ENCODE measurements at regions not wholly inside any gene's neighbourhood (a gene's known extent, or its start where the extent isn't known, plus 50 kb on each side); places are given as distances from the start of the nearest gene placed in this dataset.

DNA sequence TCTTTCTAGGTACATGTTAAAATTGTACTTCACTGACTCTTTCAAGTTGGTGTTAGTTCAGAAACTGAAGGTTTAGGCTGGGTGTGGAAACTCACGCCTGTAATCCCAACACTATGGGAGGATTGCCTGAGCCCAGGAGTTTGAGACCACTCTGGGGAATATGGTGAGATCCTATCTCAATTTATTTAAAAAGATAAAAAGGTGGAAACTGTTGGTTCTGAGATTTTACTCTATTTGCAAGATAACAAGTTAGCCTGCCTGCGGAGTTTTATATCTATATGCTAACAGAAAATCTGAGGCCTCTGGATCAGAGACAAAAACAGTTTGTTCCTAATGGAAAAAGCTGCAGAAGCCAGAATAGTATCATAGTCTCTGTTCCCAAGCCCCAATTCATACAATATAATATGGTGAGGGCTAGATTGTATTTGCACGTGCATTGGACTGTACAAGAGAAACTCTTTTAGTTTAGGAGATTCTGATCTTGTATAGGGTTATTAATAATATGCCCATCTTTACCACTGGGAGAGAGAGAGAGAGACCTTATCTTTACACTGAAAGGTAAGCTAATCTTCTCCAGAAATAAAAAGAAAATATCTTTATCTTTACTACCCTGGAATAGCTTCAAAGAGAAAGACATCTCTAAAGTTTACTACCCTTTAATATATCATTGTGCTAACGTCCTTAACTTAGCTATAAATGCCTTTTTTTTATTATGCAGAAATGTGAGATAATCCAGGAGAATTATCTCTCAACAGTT is 1267.6 kb downstream of the OTOL1 start:
- DNase-seq: no peak

GRCh38 chr3:162764808-162765071 is 1268.1 kb downstream of the OTOL1 start:
- DNase-seq: no peak

DNA sequence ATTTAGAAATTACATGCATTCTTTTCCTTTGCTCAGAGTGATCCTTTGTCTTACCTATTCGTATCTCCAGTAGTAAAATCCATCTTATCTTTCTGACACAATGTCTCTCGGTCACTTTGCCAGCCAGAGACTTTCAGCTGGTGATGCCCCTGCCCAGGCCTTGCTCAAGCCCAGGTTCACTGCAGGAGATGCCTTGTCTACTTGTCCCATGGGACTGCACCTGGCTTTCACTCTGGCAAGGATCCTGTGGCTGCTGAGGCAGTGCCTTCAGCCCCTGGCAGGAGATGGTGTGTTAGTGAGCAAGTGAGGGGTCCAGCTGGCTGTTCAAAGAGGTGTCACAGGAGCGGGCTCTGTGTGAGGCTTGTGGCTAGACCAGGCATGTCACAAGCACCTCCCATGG is 1268.9 kb downstream of the OTOL1 start:
- DNase-seq: no peak

- DNase-seq: no peak
These were observed 1273.0 kb downstream of the OTOL1 start for GRCh38 chr3:162769564-162769963.

DNA sequence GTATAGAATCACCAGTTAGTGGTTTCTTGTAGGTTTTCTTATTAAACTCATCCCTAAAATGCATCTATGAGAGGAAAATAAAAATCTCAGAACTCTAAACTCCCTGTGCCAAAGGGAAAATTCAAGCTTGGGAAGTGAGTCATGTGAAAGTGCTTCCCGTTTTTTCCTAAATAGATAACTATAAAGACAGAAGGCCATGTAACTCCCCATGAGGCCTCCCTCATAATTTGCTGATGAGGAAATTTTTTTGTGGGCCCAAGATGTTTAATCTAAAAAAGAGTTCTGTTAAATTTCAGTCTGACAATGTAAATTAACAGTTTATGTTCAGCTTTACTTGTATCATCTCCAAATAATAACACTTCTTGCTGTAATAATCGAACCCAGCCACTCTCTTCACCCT is 1273.9 kb downstream of the OTOL1 start:
- no peak for DNase-seq

DNA sequence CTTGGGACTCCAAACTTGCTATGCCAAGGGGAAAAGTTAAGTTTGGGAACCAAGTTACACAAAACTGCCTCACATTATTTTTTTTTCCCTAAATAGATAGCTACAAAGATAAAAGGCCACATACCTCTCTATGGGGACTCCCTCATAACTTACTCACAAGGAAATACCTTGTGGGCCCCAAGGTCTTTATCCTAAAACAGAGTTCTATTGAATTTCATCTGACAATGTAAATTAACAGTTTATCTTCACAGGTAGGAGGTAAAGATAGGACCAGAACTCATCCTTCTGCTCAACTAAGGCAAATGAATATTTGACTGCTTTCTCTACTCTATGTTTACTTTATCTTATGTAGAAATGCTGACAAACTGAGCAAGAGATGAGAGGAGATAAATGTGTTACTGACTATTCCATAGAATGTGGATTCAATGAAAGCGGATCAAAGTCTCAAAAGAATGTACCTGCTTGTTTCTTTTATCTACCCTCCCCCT is 1278.0 kb downstream of the OTOL1 start:
- DNase-seq: no peak

- DNase-seq: no peak
These were observed 1279.5 kb downstream of the OTOL1 start for GRCh38 chr3:162776148-162776547.

DNA sequence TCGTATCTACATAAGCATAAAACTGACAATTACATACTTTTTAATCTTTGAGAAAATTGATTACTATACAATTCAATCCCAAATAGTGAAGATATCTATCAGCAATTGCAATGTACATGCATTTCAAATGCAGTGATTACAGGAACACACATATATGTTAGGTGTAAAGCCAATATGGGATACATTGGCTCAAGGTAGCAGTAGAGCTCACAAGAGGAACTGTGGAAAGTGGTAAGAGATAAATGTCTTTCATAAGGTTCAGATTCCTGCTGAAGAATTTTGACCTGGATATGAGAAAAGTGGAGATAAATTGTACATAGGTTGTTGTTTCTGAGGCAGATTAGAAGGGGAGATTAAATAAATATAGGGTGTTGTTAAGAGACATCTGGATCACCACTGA is 1280.5 kb downstream of the OTOL1 start:
- no peak for DNase-seq

GRCh38 chr3:162780313-162780712 is 1283.7 kb downstream of the OTOL1 start:
- DNase-seq: no peak

GRCh38 chr3:162799910-162800309 is 1303.3 kb downstream of the OTOL1 start:
- DNase-seq: no peak

- DNase-seq: no peak
These were observed 1305.8 kb downstream of the OTOL1 start for GRCh38 chr3:162802228-162802965.

- DNase-seq: no peak
These were observed 1314.2 kb downstream of the OTOL1 start for GRCh38 chr3:162810776-162811175.

DNA sequence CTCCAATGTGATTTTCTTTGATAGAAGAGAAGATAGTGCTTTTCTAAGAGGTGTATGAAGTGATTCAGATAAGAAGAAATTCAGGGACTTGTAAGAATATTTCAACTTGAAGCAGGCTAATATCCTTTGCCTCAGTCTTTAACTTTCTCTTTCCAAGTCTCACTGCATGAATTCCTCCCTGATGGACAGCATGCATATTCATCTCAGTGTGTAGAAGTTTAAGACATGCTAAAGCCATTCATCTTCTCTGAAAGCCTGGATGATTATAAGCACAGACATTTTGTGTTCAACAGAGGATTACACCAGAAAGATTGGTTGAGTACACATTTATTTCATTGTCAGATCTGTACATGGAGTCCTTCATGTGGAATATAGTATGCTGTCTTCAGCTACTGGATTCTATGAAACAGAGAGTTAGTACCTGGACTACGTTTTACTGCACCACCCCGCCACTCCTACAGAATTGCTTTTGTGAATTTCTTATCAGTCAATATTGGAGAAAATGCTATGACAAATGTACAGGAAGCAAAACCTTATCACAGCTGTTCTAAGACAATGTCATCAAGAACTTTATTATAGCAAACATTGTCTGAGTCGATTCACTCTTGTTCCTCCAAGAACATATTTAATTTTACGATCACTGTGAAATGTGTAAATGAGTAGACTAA is 1346.1 kb downstream of the OTOL1 start:
- DNase-seq: no peak

DNA sequence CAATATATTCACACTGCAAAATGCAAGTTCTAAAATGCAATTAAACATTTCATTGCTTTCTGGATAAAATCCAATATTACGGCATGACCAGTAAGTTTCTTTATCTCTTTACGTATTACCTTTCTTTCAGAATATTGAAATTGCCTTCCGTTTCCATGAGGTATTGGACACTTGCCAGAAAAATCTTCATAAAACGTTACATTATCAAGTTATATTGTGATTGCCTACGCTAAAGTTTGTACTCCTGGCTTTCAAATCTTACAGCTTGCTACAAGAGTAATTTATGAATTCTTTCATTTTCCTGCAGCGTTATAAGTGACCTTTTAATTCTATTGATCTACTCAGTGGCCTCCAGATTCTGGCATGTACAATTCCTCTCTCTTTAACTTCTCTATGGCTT is 1349.3 kb downstream of the OTOL1 start:
- no peak for DNase-seq

DNA sequence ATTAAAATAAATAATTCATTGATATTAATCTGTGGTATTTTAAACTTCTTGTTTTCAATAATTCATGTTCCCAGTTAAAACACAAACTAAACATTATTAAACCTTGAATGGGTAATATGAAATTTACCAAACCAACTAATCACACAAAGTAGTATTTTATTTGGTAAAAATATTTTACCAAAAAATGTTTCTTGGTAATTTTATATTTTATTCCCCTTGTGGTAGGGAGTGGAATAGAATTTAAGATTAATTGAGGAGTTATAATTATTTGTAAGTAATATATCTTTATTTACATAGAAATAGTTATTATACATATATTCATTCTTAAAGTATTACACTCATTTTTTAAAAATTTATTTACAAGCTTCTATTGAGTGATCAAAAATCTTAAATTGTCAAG is 1350.9 kb downstream of the OTOL1 start:
- no peak for DNase-seq

GRCh38 chr3:162863579-162863978 is 1367.0 kb downstream of the OTOL1 start:
- no peak for DNase-seq

- DNase-seq: no peak
These were observed 1368.9 kb downstream of the OTOL1 start for GRCh38 chr3:162865466-162865865.

GRCh38 chr3:162879021-162879562 is 1382.5 kb downstream of the OTOL1 start:
- DNase-seq: no peak

GRCh38 chr3:162884373-162884772 is 1387.8 kb downstream of the OTOL1 start:
- no peak for DNase-seq

GRCh38 chr3:162892921-162893793 is 1396.5 kb downstream of the OTOL1 start:
- DNase-seq: no peak

DNA sequence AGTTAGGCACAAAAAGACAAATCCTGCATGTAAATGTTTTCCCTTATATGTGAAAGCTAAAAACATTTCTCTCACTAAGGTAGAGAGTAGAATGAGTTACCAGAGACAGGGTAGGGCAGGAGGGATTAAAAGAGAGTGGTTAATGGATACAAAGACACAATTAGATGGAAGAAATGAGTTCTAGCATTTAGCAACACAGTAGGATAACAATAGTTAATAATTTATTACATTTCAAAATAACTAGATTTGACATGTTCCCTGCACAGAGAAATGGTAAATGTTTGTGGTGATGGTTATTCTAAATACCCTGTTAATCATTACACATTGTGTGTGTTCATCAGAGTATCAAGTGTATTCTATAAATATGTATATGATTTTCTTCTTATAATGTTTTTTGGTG is 1400.7 kb downstream of the OTOL1 start:
- no peak for DNase-seq

GRCh38 chr3:162932503-162932902 is 1435.9 kb downstream of the OTOL1 start:
- DNase-seq: no peak

- DNase-seq: no peak
These were observed 1437.0 kb downstream of the OTOL1 start for GRCh38 chr3:162933656-162934055.
